H9 (cell line): ENCODE measurements at regions not wholly inside any gene's neighbourhood (a gene's known extent, or its start where the extent isn't known, plus 50 kb on each side); places are given as distances from the start of the nearest gene placed in this dataset.

Experiments
- DNase-seq: peaks from one replicate; pipeline ENCODE4 v3.0.0-alpha.2; 2017
- H2AFZ ChIP-seq: one replicate; pipeline ENCODE4 v1.6.1; 2013; ENCODE audit warnings: mild to moderate bottlenecking, low read length, control low read depth, moderate library complexity
- H2AK5ac ChIP-seq: 2 replicates; pipeline ENCODE4 v1.6.1; 2013; ENCODE audit warnings: low read length, control low read depth, mixed read lengths; ENCODE audit not compliant: insufficient read length
- H2BK120ac ChIP-seq: one replicate; pipeline ENCODE4 v1.6.1; 2013; ENCODE audit warnings: low read depth, mild to moderate bottlenecking, low read length, control low read depth, inconsistent platforms; ENCODE audit not compliant: poor library complexity, severe bottlenecking
- H2BK12ac ChIP-seq: 2 replicates; pipeline ENCODE4 v1.6.1; 2013; ENCODE audit warnings: low read length, control low read depth, mixed read lengths, low read depth; ENCODE audit not compliant: insufficient read length
- H2BK15ac ChIP-seq: 2 replicates; pipeline ENCODE4 v1.6.1; 2013; ENCODE audit warnings: low read depth, low read length, control low read depth
- H2BK20ac ChIP-seq: one replicate; pipeline ENCODE4 v1.6.1; 2013; ENCODE audit warnings: low read depth, mild to moderate bottlenecking, low read length, control low read depth, inconsistent platforms; ENCODE audit not compliant: poor library complexity, severe bottlenecking
- H2BK5ac ChIP-seq: 2 replicates; pipeline ENCODE4 v1.6.1; 2013; ENCODE audit warnings: low read length, control low read depth, mixed read lengths; ENCODE audit not compliant: insufficient read length
- H3K14ac ChIP-seq: 2 replicates; pipeline ENCODE4 v1.6.1; 2013; ENCODE audit warnings: low read length, control low read depth; ENCODE audit not compliant: insufficient read depth
- H3K18ac ChIP-seq: 2 replicates; pipeline ENCODE4 v1.6.1; 2013; ENCODE audit warnings: low read depth, mild to moderate bottlenecking, mixed read lengths, low read length, control low read depth; ENCODE audit not compliant: insufficient read length
- H3K23ac ChIP-seq: 2 replicates; pipeline ENCODE4 v1.6.1; 2013; ENCODE audit warnings: low read length, control low read depth, mixed read lengths, low read depth; ENCODE audit not compliant: insufficient read length
- H3K23me2 ChIP-seq: 2 replicates; pipeline ENCODE4 v1.6.1; 2013; ENCODE audit warnings: low read depth, mild to moderate bottlenecking, mixed read lengths, low read length, control low read depth; ENCODE audit not compliant: insufficient read length, poor library complexity, severe bottlenecking
- H3K27ac ChIP-seq: 2 replicates; pipeline ENCODE4 v1.5.1; 2013; ENCODE audit warnings: low read length, control low read depth, mixed read lengths, low read depth; ENCODE audit not compliant: insufficient read length
- H3K27me3 ChIP-seq: 2 replicates; pipeline ENCODE4 v1.6.1; 2013; ENCODE audit warnings: low read length, control low read depth, inconsistent platforms; ENCODE audit not compliant: insufficient read depth
- H3K4ac ChIP-seq: 2 replicates; pipeline ENCODE4 v1.6.1; 2013; ENCODE audit warnings: low read depth, mild to moderate bottlenecking, control low read depth, inconsistent platforms, low read length, moderate library complexity
- H3K4me1 ChIP-seq: 2 replicates; pipeline ENCODE4 v1.6.1; 2013; ENCODE audit warnings: low read length, control low read depth, inconsistent platforms; ENCODE audit not compliant: insufficient read depth
- H3K4me2 ChIP-seq: 2 replicates; pipeline ENCODE4 v1.6.1; 2013; ENCODE audit warnings: low read length, control low read depth, mixed read lengths; ENCODE audit not compliant: insufficient read length, insufficient read depth
- H3K56ac ChIP-seq: 2 replicates; pipeline ENCODE4 v1.6.1; 2013; ENCODE audit warnings: low read depth, mild to moderate bottlenecking, mixed read lengths, low read length, control low read depth; ENCODE audit not compliant: insufficient read length
- H3K79me1 ChIP-seq: 2 replicates; pipeline ENCODE4 v1.6.1; 2013; ENCODE audit warnings: low read depth, mild to moderate bottlenecking, moderate library complexity, low read length, control low read depth, inconsistent platforms; ENCODE audit not compliant: insufficient read depth, poor library complexity, severe bottlenecking
- H3K79me2 ChIP-seq: 2 replicates; pipeline ENCODE4 v1.6.1; 2013; ENCODE audit warnings: low read length, control low read depth, inconsistent platforms; ENCODE audit not compliant: insufficient read depth
- H3K9ac ChIP-seq: 2 replicates; pipeline ENCODE4 v1.6.1; 2013; ENCODE audit warnings: low read length, control low read depth, mixed read lengths; ENCODE audit not compliant: insufficient read length; ENCODE audit errors: extremely low read depth
- H3K9me3 ChIP-seq: one replicate; pipeline ENCODE4 v1.6.1; 2013; ENCODE audit warnings: low read depth, low read length, inconsistent platforms; ENCODE audit not compliant: control insufficient read depth
- H3T11ph ChIP-seq: one replicate; pipeline ENCODE4 v1.6.1; 2013; ENCODE audit warnings: mild to moderate bottlenecking, low read length, control low read depth, inconsistent platforms
- H4K20me1 ChIP-seq: one replicate; pipeline ENCODE4 v1.6.1; 2013; ENCODE audit not compliant: control insufficient read depth, insufficient read length, insufficient read depth
- H4K5ac ChIP-seq: 2 replicates; pipeline ENCODE4 v1.6.1; 2013; ENCODE audit warnings: low read depth, mild to moderate bottlenecking, mixed read lengths, low read length, control low read depth; ENCODE audit not compliant: insufficient read length
- H4K8ac ChIP-seq: replicated peaks from 2 replicates; pipeline ENCODE4 v1.6.1; 2013; ENCODE audit warnings: low read length, control low read depth, mixed read lengths, low read depth; ENCODE audit not compliant: insufficient read length
- H4K91ac ChIP-seq: 2 replicates; pipeline ENCODE4 v1.6.1; 2013; ENCODE audit warnings: low read depth, mild to moderate bottlenecking, moderate library complexity, mixed read lengths, low read length, control low read depth; ENCODE audit not compliant: insufficient read length
- H3K27ac Mint-ChIP-seq, 3 experiments: 2 replicates in 2 of 3; 3 replicates in 1 of 3; pipeline ENCODE4 v1.8.0; 2020 to 2021; ENCODE audit warnings: mixed read lengths in 3 of 3, mild to moderate bottlenecking in 1 of 3, moderate library complexity in 1 of 3
- H3K27me3 Mint-ChIP-seq: 2 replicates; pipeline ENCODE4 v1.8.0; 2021; ENCODE audit warnings: low read depth, mild to moderate bottlenecking, moderate library complexity, mixed read lengths
- H3K36me3 Mint-ChIP-seq, 3 experiments: 2 replicates in 2 of 3; 3 replicates in 1 of 3; pipeline ENCODE4 v1.8.0; 2020 to 2021; ENCODE audit warnings: low read depth in 3 of 3, mixed read lengths in 3 of 3; ENCODE audit not compliant: insufficient read depth in 1 of 3
- H3K4me1 Mint-ChIP-seq, 2 experiments: 2 replicates each; pipeline ENCODE4 v1.8.0; 2020; ENCODE audit warnings: mixed read lengths in 2 of 2
- H3K4me3 Mint-ChIP-seq, 2 experiments: 2 replicates in 1 of 2; 3 replicates in 1 of 2; pipeline ENCODE4 v1.8.0; 2020 to 2021; ENCODE audit warnings: mild to moderate bottlenecking in 2 of 2, mixed read lengths in 2 of 2, moderate library complexity in 1 of 2
- H3K9me3 Mint-ChIP-seq, 2 experiments: 2 replicates in 1 of 2; 3 replicates in 1 of 2; pipeline ENCODE4 v1.8.0; 2020; ENCODE audit warnings: mild to moderate bottlenecking in 2 of 2, mixed read lengths in 2 of 2, moderate library complexity in 1 of 2
- WGBS: extraction: QIAGEN DNeasy Blood & Tissue Kit; methylation state at CpG from one replicate; pipeline ENCODE4 v1.1.7; 2013; ENCODE audit warnings: missing lambda C conversion rate, low lambda C conversion rate, mixed read lengths; ENCODE audit not compliant: insufficient read length; ENCODE audit errors: extremely low coverage; 5-methylcytosine and 5-hydroxymethylcytosine counted together
- TF ChIP-seq, protein P1 (sequence below): fragments of 200-600 bp; sonication (generic); conservative IDR thresholded peaks from 3 replicates; pipeline ENCODE4 v1.8.0; 2021; ENCODE audit warnings: antibody characterized with exemption, mild to moderate bottlenecking

DNA sequence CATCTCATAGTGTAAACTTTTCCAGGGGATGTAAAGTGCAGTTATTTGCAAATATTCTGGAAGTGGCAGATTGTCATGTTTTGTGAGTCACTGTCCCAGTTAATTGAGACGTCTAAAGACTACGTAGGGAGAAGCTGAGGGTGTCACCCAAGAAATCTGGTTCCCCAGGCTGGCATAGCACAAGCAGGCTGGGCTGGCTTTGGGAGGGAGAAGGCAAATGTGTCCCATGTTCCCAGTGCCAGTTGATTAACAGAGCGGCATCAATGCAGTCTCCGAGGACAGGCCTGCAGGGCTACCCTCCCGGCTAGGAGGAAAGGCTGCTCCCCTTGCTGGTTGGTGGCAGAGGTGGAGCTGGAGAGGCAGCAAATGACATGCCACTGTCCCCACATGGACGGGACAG is 388.3 kb upstream of the MKI67 start:
- Histone ChIP-seq H2AK5ac (no peak overlapping the region), H2BK20ac (no peak overlapping the region), H2BK120ac (no peak overlapping the region), H4K5ac (no peak overlapping the region), H2BK12ac (no peak overlapping the region), H3K23ac (no peak overlapping the region), H4K91ac (no peak overlapping the region), H2BK5ac (no peak overlapping the region), H3T11ph (no peak overlapping the region), H4K8ac (no peak overlapping the region), H2AFZ (no peak overlapping the region), H3K27ac (no peak overlapping the region), H3K4ac (no peak overlapping the region), H3K79me2 (no peaks in the 10 kb centered on the region), H2BK15ac (no peak overlapping the region), H3K23me2 (peaks cover 5% of the 10 kb centered on the region), H3K4me2 (no peak overlapping the region), H4K20me1 (peaks cover 4% of the 10 kb centered on the region), H3K18ac (no peak overlapping the region), H3K79me1 (no peaks in the 10 kb centered on the region), H3K56ac (no peak overlapping the region), H3K9me3 (no peaks in the 10 kb centered on the region), H3K14ac (no peak overlapping the region), H3K9ac (no peak overlapping the region), H3K27me3 (no peaks in the 10 kb centered on the region), H3K4me1 (no peaks in the 10 kb centered on the region)
- H3K27ac Mint-ChIP-seq: no peak overlapping the region
- no peaks in the 10 kb centered on the region for H3K36me3 Mint-ChIP-seq
- H3K4me3 Mint-ChIP-seq: no peak overlapping the region
- no CpG with 5 or more reads among the region's 6 CpGs for WGBS
- DNase-seq: no peak
- no peaks in the 10 kb centered on the region for H3K9me3 Mint-ChIP-seq
- no peaks in the 10 kb centered on the region; the same call in none of the 2 replicates for H3K27me3 Mint-ChIP-seq
- H3K4me1 Mint-ChIP-seq: peaks cover 5 to 7% of the 10 kb centered on the region in 2 experiments; a peak in 3 of 4 replicates
- TF ChIP-seq, protein P1, sequence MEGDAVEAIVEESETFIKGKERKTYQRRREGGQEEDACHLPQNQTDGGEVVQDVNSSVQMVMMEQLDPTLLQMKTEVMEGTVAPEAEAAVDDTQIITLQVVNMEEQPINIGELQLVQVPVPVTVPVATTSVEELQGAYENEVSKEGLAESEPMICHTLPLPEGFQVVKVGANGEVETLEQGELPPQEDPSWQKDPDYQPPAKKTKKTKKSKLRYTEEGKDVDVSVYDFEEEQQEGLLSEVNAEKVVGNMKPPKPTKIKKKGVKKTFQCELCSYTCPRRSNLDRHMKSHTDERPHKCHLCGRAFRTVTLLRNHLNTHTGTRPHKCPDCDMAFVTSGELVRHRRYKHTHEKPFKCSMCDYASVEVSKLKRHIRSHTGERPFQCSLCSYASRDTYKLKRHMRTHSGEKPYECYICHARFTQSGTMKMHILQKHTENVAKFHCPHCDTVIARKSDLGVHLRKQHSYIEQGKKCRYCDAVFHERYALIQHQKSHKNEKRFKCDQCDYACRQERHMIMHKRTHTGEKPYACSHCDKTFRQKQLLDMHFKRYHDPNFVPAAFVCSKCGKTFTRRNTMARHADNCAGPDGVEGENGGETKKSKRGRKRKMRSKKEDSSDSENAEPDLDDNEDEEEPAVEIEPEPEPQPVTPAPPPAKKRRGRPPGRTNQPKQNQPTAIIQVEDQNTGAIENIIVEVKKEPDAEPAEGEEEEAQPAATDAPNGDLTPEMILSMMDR: no peak
